Activated CD8-positive, alpha-beta T cell treated with anti-CD3 and anti-CD28 coated beads, Interleukin-2, amount 10 ng/mL, durations not matched to agents 7 days and 5 days (primary cell): ENCODE measurements at regions not wholly inside any gene's neighbourhood (a gene's known extent, or its start where the extent isn't known, plus 50 kb on each side); places are given as distances from the start of the nearest gene placed in this dataset.

Source experiments
- ATAC-seq: fragments of 150-1000 bp; cut with Tn5 transposase; one replicate; pipeline ENCODE4 v1.10.0; 2021; ENCODE audit warnings: moderate library complexity
- CTCF ChIA-PET: fragments of 350-600 bp; sonication (Branson Sonifier 250); formaldehyde crosslinking; loops from one replicate; lab custom pipeline; 2021; ENCODE audit warnings: antibody characterized with exemption; lab: Charles Lee
- POLR2A ChIA-PET: fragments of 350-600 bp; sonication (Branson Sonifier 250); formaldehyde crosslinking; loops from one replicate; lab custom pipeline; 2021; ENCODE audit warnings: antibody characterized with exemption; lab: Charles Lee
- DNase-seq: peaks from one replicate; pipeline ENCODE4 v3.0.0-alpha.2; 2020
- H3K27ac Mint-ChIP-seq: one replicate; pipeline ENCODE4 v1.8.0; 2021; ENCODE audit warnings: mild to moderate bottlenecking, mixed read lengths
- H3K27me3 Mint-ChIP-seq: one replicate; pipeline ENCODE4 v1.8.0; 2021; ENCODE audit warnings: low read depth, mixed read lengths
- H3K36me3 Mint-ChIP-seq: one replicate; pipeline ENCODE4 v1.8.0; 2021; ENCODE audit warnings: low read depth, mixed read lengths
- H3K4me1 Mint-ChIP-seq: one replicate; pipeline ENCODE4 v1.8.0; 2021; ENCODE audit warnings: low read depth, mixed read lengths
- H3K4me3 Mint-ChIP-seq: one replicate; pipeline ENCODE4 v1.8.0; 2021; ENCODE audit warnings: mild to moderate bottlenecking, mixed read lengths
- H3K9me3 Mint-ChIP-seq: one replicate; pipeline ENCODE4 v1.8.0; 2022; ENCODE audit warnings: mixed read lengths; ENCODE audit not compliant: insufficient read depth

DNA sequence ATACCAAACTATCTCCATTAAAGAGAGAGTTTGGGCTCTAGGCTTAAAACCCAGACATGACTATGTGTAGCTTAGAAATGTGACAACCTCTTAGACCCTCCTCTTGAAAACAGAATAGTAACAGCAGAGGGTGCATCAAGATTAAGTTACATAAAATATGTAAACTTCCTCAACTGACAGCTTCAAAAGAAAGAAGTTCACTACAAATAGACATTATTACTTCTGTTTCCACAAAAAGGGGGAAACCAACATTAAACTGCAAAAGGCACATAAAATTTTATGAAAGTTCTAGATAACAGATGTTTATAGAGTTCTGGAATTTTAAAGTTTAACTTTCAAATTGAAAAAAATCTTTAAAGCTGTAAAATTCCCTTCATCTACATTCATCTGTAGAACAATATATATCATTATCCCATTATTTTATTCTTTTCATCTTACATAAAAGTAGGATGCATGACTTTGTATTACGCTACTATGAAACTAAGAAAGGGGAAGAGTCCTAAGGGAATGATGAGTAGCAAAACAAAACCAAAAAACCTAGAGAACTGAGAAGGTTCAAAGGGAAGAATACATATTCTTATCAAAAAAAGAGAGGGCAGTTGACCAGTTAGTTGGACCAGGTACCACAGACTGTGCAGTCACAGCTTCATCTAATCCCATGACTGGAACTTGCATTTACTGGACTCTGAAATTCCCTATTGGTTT lies 177.0 kb downstream of the SIPA1L2 start:
- Mint-ChIP-seq H3K27ac (no peak overlapping the region), H3K4me3 (no peak overlapping the region), H3K4me1 (peaks cover 16% of the 10 kb centered on the region), H3K36me3 (no peaks in the 10 kb centered on the region), H3K9me3 (no peaks in the 10 kb centered on the region), H3K27me3 (no peaks in the 10 kb centered on the region)
- ATAC-seq, result no peak
- ChIA-PET CTCF (no interaction called here), POLR2A (no interaction called here)
- DNase-seq, result no peak

DNA sequence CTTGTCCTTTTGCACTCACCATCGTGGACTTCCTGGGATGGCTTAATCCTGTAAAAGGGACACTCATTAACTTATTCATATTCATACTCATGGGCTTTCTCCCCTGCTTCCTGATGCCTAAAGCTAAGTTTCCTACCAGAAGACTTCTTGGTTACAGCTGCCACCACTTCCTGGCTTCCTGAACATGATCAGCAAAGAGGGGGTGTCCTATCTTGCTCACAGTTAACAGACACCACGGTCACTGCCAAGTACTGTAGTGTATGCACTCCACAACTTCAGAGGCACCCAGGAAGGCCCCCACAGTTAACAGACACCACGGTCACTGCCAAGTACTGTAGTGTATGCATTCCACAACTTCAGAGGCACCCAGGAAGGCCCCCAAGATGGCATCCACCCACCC lies 177.8 kb downstream of the SIPA1L2 start:
- ATAC-seq (no peak), DNase-seq (no peak)
- no peak overlapping the region for H3K27ac Mint-ChIP-seq
- POLR2A ChIA-PET, result no interaction called here
- no peaks in the 10 kb centered on the region for H3K27me3 Mint-ChIP-seq
- CTCF ChIA-PET, result no interaction called here
- no peak overlapping the region for H3K4me3 Mint-ChIP-seq
- H3K4me1 Mint-ChIP-seq, result peaks cover 11% of the 10 kb centered on the region
- no peaks in the 10 kb centered on the region for H3K9me3 Mint-ChIP-seq
- H3K36me3 Mint-ChIP-seq, result no peaks in the 10 kb centered on the region

DNA sequence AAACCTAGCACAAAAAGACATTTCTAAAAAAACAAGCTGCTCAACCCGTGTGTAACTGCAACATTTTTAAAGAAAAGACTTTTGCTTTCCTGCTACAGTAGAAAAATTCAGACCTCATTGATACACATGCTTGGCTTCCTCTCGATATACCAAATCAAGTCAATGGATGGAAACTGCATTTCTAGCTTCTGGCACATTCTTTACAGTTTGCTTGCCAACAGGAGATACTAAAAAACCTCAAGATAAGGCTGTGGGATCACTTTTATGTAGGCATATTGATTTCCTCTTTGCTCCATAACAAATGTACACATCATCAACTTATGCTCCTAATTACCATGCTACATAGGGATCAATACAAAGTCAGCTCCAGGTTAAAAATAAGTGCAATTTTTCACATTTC lies 178.4 kb downstream of the SIPA1L2 start:
- CTCF ChIA-PET, result no interaction called here
- DNase-seq, result no peak

DNA sequence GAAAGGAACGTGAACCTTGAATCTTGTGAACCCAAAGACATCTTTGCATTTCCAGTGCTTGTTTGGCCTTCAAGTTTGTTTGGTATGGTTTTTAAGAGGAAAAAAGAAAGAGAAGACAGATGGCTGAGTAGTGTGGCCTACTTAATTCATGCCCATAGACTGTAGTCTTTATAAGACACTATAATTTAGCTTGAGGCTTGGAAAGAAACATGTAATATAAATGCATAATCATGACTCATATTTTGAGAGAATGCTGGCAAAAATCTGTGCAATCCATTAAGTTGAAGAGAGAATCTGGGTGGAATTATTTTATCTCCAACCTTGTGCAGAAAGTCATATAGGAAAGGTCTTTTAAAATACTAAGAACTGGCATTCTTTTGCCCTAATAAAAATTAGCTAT lies 179.3 kb downstream of the SIPA1L2 start:
- POLR2A ChIA-PET, result no interaction called here

More for the DNA sequence above, 178.4 kb downstream of the SIPA1L2 start:
- Mint-ChIP-seq H3K9me3 (no peaks in the 10 kb centered on the region), H3K4me3 (no peak overlapping the region), H3K27me3 (no peaks in the 10 kb centered on the region), H3K27ac (no peak overlapping the region), H3K36me3 (no peaks in the 10 kb centered on the region), H3K4me1 (peaks cover 11% of the 10 kb centered on the region)
- ATAC-seq, result no peak
- POLR2A ChIA-PET, result no interaction called here

DNA sequence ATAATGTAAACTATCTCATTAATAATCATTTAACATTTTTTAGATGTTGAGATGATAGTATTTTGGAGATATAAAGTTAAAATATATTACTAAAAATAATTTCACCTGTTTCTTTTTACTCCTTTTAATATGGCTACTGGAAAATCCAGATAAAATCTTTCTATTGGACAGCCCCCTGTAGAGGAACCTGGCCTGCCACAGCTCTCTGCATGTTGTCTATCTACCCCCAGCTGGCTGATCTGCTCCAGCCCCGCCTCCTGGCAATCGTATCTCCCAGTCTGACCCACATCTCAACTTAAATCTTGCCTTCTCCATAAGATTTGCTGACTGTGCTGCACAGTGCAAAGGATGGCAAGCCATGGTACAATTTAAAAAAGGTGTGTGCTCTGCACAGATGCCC lies 182.8 kb downstream of the SIPA1L2 start:
- ChIA-PET CTCF (no interaction called here), POLR2A (no interaction called here)
- Mint-ChIP-seq H3K9me3 (no peaks in the 10 kb centered on the region), H3K4me1 (peaks cover 9% of the 10 kb centered on the region), H3K27ac (no peak overlapping the region), H3K4me3 (no peak overlapping the region), H3K36me3 (no peaks in the 10 kb centered on the region), H3K27me3 (no peaks in the 10 kb centered on the region)
- ATAC-seq (no peak), DNase-seq (no peak)

More for the DNA sequence above, 179.3 kb downstream of the SIPA1L2 start:
- Mint-ChIP-seq H3K27ac (no peak overlapping the region), H3K4me3 (no peak overlapping the region), H3K9me3 (no peaks in the 10 kb centered on the region), H3K27me3 (no peaks in the 10 kb centered on the region), H3K36me3 (no peaks in the 10 kb centered on the region), H3K4me1 (peaks cover 11% of the 10 kb centered on the region)
- ATAC-seq (no peak), DNase-seq (no peak)
- CTCF ChIA-PET, result no interaction called here

DNA sequence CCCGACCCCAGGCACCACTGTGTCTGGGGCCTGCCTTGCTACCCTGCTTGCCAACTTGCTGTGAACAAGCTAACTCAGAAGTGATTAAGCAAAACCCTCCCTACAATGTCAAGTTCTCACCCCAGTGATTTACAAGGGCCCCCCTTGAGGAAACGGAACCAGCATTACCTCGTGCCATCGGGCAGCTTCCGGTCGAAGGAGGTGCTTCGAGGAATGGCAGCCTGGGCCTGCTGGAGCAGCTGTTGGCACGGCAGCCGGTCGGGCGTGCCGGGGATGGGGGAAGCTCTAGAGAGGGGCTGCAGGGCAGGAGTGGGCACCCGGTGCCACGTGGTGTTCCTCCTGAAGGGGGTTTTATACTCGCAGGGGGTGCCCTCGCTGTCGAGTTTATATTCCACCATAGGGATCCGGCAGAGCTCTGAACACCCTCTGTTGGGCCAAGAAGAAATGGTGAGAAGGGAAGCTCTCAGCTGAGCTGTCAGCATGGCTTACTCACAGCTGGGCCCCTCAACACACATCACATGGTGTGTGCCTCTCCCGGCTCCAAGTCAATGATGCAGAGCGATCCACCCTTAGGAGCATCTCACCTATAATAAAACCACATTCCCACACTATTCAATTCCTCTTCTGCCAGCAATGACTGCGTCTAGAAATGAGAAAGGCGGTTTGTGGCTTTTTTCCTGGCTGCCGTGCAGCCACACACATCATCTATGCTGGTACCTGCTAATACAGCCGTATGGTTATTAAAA lies 184.4 kb downstream of the SIPA1L2 start:
- DNase-seq, result no peak
- CTCF ChIA-PET, result no interaction called here

DNA sequence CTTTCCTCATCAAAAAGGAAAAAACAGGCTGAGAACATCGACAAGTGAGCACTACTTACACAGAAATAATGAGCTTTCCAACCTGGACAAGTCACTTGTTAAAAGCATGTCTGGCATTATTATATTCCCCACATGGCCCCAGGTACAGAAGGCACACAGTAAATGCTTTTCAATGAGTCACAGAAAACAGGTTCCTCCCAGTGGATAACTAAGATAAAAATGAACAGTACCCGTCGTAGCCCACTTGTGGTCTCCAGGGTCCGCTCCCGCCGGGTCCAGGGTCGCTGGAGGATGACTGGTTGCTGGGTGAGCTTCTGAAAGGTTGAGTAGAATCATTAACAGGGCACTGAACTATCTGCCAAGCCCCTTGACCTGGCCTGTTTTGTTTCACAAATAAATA lies 186.6 kb downstream of the SIPA1L2 start:
- POLR2A ChIA-PET, result no interaction called here
- no peak overlapping the region for H3K4me3 Mint-ChIP-seq
- no peaks in the 10 kb centered on the region for H3K9me3 Mint-ChIP-seq
- DNase-seq (no peak), ATAC-seq (no peak)
- no peaks in the 10 kb centered on the region for H3K27me3 Mint-ChIP-seq
- H3K27ac Mint-ChIP-seq, result no peak overlapping the region
- CTCF ChIA-PET, result no interaction called here
- no peaks in the 10 kb centered on the region for H3K4me1 Mint-ChIP-seq
- H3K36me3 Mint-ChIP-seq, result no peaks in the 10 kb centered on the region

More for the DNA sequence above, 184.4 kb downstream of the SIPA1L2 start:
- no peak for ATAC-seq
- Mint-ChIP-seq H3K4me3 (no peak overlapping the region), H3K27ac (no peak overlapping the region), H3K27me3 (no peaks in the 10 kb centered on the region), H3K4me1 (no peaks in the 10 kb centered on the region), H3K36me3 (no peaks in the 10 kb centered on the region), H3K9me3 (no peaks in the 10 kb centered on the region)
- POLR2A ChIA-PET, result no interaction called here

DNA sequence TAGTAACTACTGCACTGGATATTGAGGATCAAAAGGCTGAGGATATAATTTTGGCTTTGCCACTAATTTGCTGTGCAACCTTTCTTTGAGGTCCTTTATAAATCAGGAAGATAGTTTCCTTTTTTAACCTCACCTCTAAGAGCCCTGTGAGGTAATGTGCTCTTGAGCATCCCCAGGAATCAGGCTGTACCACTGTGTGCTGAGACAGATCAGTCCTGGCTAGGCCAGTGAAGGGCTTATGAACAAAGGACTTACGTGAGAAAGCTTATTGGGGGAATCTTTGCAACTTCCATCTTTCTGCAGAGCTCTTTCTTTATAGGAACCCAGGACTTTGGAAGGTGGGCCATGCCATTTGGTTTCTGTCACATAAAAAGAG lies 188.9 kb downstream of the SIPA1L2 start:
- POLR2A ChIA-PET, result no interaction called here
- ATAC-seq, result no peak
- Mint-ChIP-seq H3K36me3 (no peaks in the 10 kb centered on the region), H3K9me3 (no peaks in the 10 kb centered on the region), H3K4me3 (no peak overlapping the region), H3K27ac (no peak overlapping the region), H3K27me3 (no peaks in the 10 kb centered on the region), H3K4me1 (no peaks in the 10 kb centered on the region)
- no peak for DNase-seq
- CTCF ChIA-PET, result interaction anchor here (0.8 kb wide), 1 partner anchor 186 kb away, joined by 3 read pairs; no protein-coding TSS in a partner anchor

DNA sequence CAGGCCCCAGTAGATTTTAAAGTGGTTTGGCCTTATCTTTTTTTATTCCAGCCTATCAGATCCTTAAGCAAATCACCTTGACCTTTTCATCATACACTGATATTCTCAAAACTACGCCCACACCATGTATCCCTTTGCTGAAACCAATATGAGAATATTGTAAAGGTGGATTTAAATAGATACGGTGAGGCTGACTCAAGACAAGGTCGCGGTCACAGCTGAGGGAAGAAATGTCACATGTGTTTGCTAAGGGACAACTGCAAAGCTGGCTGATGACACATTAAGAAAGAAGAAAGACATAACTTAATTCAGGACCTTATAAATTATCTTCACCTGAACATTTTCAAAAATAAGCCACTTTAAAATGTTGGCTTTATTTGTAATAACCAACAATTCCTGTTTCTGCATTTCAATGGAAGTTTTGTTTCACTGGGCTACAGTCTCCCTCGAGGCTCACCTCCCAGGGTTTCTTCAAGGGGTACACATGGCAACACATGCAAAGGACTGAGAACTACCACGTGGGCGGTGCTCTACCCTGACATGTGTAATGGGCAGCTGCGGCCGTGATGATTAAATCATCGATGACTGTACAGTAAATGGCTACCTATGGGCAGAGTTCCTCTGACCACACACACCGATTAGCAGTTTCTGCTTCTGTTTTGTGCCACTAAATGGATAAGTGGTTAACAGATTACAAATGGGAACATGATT lies 189.5 kb downstream of the SIPA1L2 start:
- ChIA-PET POLR2A (no interaction called here), CTCF (interaction anchor here (0.8 kb wide), 1 partner anchor 187 kb away, joined by 3 read pairs; no protein-coding TSS in a partner anchor)
- no peak for DNase-seq
- no peaks in the 10 kb centered on the region for H3K27me3 Mint-ChIP-seq
- no peak overlapping the region for H3K4me3 Mint-ChIP-seq
- H3K27ac Mint-ChIP-seq, result no peak overlapping the region
- H3K36me3 Mint-ChIP-seq, result no peaks in the 10 kb centered on the region
- no peaks in the 10 kb centered on the region for H3K9me3 Mint-ChIP-seq
- no peak for ATAC-seq
- no peaks in the 10 kb centered on the region for H3K4me1 Mint-ChIP-seq

DNA sequence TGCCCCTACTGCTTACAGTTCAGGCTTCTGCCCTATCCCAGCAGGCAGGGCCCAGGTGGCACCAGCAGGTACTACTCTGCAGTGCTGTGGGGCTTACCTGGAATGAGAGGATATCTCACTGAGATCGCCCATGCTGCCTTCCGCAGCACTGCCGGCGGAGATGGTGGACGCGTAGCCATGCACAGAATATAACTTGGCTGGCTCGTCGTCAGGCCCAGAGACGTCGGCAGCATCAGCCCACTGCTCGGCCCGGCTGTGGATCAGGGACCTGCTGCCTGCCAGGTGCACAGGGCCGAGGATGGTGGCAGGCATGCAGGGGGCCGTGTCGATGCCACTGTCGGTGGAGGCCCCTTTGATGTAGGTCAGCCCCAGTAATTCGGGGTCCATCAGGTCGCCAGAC lies 190.9 kb downstream of the SIPA1L2 start:
- ATAC-seq (no peak), DNase-seq (no peak)
- H3K36me3 Mint-ChIP-seq, result no peaks in the 10 kb centered on the region
- POLR2A ChIA-PET, result no interaction called here
- H3K9me3 Mint-ChIP-seq, result no peaks in the 10 kb centered on the region
- no peaks in the 10 kb centered on the region for H3K27me3 Mint-ChIP-seq
- no peaks in the 10 kb centered on the region for H3K4me1 Mint-ChIP-seq
- H3K4me3 Mint-ChIP-seq, result no peak overlapping the region
- H3K27ac Mint-ChIP-seq, result no peak overlapping the region
- CTCF ChIA-PET, result no interaction called here

DNA sequence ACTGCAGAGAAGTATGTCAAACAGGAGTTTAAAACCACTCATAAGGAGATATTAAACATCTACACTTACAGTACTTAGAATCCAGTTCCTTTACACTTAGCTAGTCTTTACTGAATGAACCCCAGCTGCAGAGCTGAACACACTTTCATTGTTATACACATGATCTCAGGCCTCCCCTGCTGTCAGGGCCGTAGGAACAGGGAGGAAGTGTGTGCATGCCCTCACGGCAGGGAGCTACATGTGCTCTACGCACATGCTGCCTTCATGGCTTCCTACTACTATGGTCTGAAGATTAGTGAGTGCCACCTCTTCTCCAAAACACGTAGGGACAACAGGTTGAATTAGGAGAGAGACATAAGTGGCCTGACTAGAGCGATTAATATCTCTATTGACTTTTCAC lies 191.5 kb downstream of the SIPA1L2 start:
- Mint-ChIP-seq H3K4me1 (no peaks in the 10 kb centered on the region), H3K4me3 (no peak overlapping the region), H3K9me3 (no peaks in the 10 kb centered on the region), H3K27ac (no peak overlapping the region), H3K27me3 (no peaks in the 10 kb centered on the region), H3K36me3 (no peaks in the 10 kb centered on the region)
- ATAC-seq (no peak), DNase-seq (no peak)
- CTCF ChIA-PET, result no interaction called here
- POLR2A ChIA-PET, result no interaction called here

DNA sequence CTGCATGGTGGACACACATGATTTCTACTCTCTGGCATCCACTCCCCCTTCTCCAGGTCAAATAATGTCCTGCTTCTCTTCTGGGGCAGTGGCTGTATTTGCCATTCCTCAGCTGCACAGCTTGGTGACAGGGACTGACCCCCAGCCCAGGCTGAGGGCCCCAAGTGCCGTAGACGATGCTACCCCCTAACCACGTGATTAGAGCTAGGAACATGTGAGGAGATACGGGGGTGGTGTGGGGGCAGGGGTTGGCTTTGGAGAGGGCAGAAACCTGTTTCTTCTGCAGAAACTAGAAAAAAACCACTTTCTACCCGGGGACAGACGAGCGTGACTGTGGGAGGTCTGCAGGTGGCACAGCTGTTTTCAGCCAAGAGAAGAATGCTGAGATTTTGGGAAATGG lies 192.4 kb downstream of the SIPA1L2 start:
- DNase-seq (no peak), ATAC-seq (no peak)
- Mint-ChIP-seq H3K27me3 (no peaks in the 10 kb centered on the region), H3K4me3 (no peak overlapping the region), H3K4me1 (no peaks in the 10 kb centered on the region), H3K27ac (no peak overlapping the region), H3K9me3 (no peaks in the 10 kb centered on the region), H3K36me3 (no peaks in the 10 kb centered on the region)
- CTCF ChIA-PET, result no interaction called here
- POLR2A ChIA-PET, result no interaction called here
